ENCODE measurements at regions not wholly inside any gene's neighbourhood (a gene's known extent, or its start where the extent isn't known, plus 50 kb on each side); places are given as distances from the start of the nearest gene placed in this dataset.

GRCh38 chr7:132733860-132734259 is 157.6 kb upstream of the PLXNA4 start:
- DNase-seq (ENCODE audit: low spot score): no peak

GRCh38 chr7:132732321-132732865 is 156.1 kb upstream of the PLXNA4 start:
- no peak for DNase-seq (ENCODE audit: low spot score)

DNA sequence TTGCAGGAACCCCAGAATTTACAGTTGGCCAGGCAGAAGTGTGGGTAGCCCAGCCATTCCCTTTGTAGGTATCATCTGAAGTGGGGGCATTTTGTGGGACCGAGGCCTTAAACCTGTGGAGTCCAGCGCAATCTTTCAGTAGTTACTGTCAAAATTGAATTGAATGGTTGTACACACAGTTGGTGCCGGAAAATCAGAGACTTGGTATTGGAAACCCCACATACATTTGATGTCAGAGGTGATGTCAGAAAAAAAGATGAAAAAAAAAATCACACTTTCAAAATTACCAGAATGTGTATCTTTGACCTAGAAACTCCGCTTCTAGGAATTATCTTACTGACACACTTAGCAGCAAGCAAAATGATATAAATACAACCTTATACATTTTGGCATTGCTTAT is 153.8 kb upstream of the PLXNA4 start:
- DNase-seq (ENCODE audit: low spot score): no peak

- no peak for DNase-seq (ENCODE audit: low spot score)
Observed at GRCh38 chr7:132723506-132724081, 147.3 kb upstream of the PLXNA4 start.

- DNase-seq (ENCODE audit: low spot score): no peak
Observed at GRCh38 chr7:132720835-132721234, 144.6 kb upstream of the PLXNA4 start.

DNA sequence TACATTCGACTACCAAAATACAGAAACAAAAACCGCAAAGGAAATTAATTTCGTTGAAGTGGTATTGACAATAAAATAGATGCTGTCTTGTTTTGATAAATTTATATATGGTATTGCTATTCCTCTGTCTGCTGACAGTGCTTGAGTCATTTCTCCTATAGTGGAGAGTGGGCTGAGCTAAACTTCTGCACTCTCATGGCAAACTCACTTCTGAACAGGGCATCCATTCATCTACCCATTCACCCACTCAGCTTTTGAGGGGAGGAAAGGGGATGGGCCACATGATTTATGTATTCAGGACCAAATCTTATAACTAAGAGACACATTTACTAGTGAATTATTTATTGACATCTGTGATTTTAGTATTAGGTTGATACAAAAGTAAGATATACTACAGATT is 137.6 kb upstream of the PLXNA4 start:
- DNase-seq (ENCODE audit: low spot score): no peak

DNA sequence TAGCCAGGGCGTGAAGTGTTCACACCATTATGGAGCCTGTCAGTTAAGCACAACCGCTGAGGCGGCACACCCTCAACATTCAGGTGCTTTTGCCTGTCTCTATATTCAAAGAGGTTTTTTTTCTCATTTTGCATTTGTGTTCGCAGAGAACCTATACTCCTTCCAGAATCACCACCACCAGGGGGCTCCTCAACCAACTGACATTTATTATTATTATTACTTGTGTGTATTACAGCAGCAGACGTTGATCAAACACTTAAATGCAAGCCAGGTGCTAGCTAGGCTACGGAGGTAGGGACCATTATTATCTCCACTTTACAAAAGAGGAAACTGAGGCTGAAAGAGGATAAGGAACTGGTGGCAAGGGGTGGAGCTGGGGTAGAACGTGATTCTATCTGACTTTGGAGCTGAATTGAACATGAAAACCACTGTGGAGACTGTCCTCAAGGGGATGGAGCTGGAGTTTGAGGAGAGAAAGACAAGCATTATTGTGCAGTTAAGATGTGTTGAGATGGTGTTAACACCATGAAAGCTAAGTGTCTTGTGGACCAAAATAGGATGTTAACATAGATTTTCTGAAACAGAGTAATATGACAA is 133.8 kb upstream of the PLXNA4 start:
- peak; percentile 54 for DNase-seq (ENCODE audit: low spot score)

DNA sequence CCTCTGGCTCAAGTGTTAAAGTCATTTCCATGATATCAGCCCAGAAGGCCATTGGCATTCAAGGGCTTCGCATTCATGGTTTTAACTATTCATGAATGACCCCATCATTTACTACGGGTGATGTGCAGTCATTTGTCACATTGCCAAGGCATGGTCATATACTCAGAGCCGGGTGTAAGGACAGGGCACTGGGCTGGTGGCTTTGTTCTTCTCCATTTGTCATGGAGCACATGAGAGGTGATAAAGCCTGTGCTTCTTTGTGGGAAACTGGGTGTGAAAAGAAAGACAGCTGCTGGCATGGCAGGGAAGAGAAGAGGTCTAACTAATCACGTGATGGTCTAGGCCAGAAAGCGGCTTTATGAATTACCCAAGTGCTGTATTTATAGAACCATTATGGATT is 132.2 kb upstream of the PLXNA4 start:
- no peak for DNase-seq (ENCODE audit: low spot score)

DNA sequence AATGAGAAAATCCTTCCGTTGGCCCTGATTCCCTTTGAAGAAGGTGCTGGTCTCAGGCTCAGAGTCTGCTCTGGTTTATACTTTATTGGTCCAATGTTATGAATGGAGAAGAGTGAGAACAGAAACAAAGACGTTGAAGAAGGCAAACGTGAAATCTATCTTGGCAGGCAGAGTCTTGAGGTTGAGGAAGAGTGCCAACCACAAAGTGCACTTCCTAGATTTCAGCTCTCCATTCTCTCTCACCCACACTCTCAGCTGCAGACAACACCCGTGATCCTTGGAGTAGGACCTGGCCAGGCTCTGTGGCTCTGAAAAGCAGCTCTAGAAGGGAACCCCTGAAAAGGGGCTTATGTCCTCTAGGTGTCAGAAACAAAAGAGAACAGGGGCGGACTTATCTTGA is 128.9 kb upstream of the PLXNA4 start:
- no peak for DNase-seq (ENCODE audit: low spot score)

GRCh38 chr7:132703742-132704141 is 127.5 kb upstream of the PLXNA4 start:
- DNase-seq (ENCODE audit: low spot score): no peak

DNA sequence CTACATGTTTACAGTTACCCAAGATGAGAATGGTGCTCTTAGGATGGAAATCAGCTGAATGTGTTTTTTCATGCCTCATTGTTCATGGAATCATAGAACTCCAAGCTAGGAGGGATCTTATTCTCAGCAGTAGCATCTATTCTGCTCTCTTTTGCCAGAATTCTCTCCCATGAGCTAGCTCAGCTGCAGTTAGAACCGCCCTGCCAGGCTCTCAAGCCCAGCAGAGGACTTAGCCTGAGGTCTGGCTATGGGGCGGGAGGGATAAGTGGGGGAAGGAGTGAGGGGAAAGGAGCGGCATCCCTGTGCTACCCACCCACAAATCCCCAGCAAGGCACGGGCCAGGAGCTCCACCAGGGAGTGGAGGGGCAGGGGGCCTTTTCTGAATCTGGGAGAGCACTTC is 120.7 kb upstream of the PLXNA4 start:
- no peak for DNase-seq (ENCODE audit: low spot score)

GRCh38 chr7:132696332-132696731 is 120.1 kb upstream of the PLXNA4 start:
- DNase-seq (ENCODE audit: low spot score): no peak

GRCh38 chr7:132691201-132691600 is 114.9 kb upstream of the PLXNA4 start:
- DNase-seq (ENCODE audit: low spot score): no peak

GRCh38 chr7:132690174-132690573 is 113.9 kb upstream of the PLXNA4 start:
- no peak for DNase-seq (ENCODE audit: low spot score)

- no peak for DNase-seq (ENCODE audit: low spot score)
Observed at GRCh38 chr7:132687981-132688383, 111.7 kb upstream of the PLXNA4 start.

- no peak for DNase-seq (ENCODE audit: low spot score)
Observed at GRCh38 chr7:132687016-132687415, 110.7 kb upstream of the PLXNA4 start.

GRCh38 chr7:132685277-132685676 is 109.0 kb upstream of the PLXNA4 start:
- DNase-seq (ENCODE audit: low spot score): no peak

- no peak for DNase-seq (ENCODE audit: low spot score)
Observed at GRCh38 chr7:132683896-132684690, 107.8 kb upstream of the PLXNA4 start.

DNA sequence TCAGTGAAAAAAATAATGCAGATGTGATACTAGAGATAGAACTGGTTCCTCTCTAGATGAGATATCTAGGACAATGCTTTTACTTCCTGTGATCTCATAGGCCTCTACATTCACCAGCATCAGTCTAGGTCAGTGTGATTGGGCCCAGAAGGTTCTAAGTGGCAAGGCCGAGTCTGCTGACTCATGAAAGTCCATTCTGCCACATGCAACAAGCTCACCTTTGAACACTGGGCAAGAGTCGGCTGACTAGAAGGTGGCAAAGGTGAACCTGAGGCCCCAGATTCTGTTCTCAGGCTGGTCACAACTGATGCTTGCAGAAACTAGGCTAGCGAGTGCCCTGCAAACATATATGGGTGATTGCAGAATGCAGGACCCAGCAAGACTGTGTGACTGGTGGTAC is 105.7 kb upstream of the PLXNA4 start:
- DNase-seq (ENCODE audit: low spot score): no peak

- no peak for DNase-seq (ENCODE audit: low spot score)
Observed at GRCh38 chr7:132680590-132680989, 104.3 kb upstream of the PLXNA4 start.

DNA sequence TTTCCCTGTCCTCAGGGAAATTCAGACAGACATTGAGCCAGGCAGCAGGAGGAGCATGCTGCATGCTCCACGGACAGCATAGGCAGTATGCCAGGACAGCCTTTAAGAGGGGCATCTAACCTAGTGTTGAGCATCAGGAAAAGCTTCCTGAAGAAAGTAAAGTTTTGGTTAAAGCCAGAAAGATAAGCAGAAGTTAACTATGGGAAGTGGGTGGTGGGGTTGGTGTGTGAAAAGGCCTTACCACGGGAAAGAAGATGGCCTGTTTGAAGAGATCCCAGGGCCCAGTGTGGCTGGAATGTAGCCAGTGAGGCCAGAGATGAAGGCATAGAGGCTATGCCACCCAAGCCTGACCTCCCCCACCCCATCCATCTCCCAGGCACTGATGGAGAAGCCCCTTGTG is 102.4 kb upstream of the PLXNA4 start:
- no peak for DNase-seq (ENCODE audit: low spot score)

GRCh38 chr7:132677918-132678317 is 101.6 kb upstream of the PLXNA4 start:
- DNase-seq (ENCODE audit: low spot score): no peak
